CD4-positive, alpha-beta T cell treated with Interleukin-17A for 1 hour (primary cell): ENCODE measurements at regions not wholly inside any gene's neighbourhood (a gene's known extent, or its start where the extent isn't known, plus 50 kb on each side); places are given as distances from the start of the nearest gene placed in this dataset.

Experiments used
- DNase-seq: peaks from one replicate; pipeline ENCODE4 v3.0.0-alpha.2; 2020

DNA sequence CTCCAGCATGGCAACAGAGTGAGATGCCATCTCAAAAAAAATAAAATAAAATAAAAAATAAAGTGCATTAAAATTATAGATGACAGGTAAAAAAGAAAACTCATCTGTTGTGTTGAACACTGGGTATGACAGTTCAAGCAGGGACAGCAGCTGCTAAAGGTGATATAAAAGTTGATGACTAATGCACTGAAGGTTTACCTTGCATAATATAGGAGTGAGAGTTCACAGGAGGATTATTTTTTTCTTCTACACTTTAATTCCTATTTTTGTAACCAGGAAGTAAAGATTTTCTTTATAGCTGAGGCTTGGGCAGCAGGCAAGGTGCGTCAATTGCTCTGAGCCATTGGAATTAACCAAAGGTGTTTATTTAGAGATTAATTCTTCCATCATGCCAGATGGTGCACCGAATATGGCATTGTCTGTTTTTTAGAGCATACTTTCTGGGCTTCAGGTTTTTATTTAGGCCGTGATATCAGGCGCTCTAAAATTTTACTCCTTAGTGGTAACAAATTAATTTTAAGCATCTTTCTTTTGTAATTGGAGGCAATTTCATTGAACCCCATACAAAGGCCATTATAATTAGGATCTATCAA, 337.0 kb upstream of the SLC10A2 start:
- DNase-seq: no peak

DNA sequence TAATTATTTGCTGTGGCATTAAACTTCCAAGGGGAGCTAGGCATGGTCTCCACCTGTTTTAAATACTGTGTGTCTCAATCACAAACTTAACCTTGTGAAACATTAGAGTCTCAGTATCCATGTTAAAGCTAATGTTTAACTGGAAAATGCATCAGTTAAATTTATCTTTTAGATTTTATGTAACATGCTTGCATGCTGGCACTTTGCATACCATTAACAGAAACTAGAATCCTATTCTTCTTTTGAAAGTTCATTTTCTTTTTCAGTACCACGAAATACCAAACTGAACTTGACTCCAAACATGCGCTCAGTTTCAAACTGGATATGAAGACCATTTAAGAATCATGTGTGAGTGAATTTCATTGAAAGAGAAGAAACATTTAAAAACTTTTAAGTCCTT, 328.9 kb upstream of the SLC10A2 start:
- DNase-seq: no peak

DNA sequence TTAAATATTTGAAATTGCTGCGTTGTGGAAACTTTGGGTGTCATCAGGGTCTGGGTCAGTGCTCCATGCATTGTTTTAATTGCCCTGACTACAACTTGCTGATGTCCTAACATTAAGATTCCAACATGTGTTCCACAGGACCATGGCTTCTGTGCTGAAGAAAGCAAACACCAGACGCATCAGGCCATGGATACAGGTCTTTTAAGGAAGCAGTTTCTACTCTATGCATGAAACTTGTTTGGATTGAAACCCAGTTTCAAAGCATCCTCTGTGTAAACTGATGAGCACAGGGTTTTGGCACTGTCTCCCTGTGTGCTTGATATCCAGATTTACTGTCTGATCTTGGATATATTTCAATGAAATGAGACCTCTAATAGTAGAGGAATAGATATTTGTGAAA, 328.4 kb upstream of the SLC10A2 start:
- no peak for DNase-seq

DNA sequence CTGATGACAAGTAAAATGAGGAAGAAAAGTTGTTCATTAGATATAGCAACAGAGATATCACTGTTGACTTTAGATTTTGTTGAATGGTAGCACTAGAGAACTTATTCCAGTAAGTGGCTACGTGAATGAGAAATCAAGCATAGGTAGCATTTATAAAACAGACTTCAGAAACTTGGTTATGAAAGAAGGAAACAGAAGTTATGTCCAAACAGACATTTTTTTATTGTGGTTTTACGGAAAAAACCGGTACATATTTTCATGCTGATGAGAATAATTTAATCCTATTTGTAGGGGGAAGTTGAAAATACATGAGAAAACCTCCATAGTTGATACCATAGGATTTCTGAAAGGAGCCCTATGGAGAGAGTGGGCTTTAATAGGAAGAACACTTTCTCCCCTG, 325.7 kb upstream of the SLC10A2 start:
- no peak for DNase-seq

DNA sequence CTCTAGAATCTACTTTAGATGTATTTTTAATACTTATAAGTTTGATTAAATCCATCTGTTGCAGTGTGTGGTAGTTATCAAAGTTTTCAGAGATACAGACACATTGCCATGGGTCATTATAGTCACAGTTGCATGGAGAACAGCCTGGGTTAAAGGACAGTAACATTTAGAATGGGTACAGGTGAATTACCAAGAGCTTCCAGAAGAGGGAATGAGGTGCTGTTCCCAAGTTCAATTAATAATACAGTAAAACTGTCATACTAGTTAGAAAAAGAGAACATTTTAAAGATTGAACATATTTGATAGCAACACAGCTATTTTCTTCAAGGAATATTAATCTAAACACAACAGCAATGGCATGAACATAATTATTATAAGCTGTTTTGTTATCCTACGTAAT, 322.6 kb upstream of the SLC10A2 start:
- no peak for DNase-seq

DNA sequence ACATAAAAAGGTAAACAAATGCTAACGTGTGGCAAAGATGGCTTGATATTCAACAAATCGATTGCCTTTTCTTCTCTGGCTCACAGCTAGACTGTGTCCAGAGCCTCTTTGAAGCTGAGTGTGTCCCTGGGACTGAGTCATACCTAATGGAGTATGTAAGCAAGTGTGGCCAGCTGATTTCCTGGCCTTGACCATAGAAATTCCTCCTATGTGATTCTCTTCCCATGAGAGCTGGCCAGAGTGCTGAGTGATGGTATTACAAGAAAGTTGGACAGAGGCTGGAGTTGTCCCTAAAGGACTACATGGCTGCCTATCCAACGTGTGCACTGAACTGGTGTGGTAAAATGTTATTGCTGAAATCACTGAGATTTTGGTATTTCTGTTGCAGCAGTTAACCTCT, 320.1 kb upstream of the SLC10A2 start:
- no peak for DNase-seq

DNA sequence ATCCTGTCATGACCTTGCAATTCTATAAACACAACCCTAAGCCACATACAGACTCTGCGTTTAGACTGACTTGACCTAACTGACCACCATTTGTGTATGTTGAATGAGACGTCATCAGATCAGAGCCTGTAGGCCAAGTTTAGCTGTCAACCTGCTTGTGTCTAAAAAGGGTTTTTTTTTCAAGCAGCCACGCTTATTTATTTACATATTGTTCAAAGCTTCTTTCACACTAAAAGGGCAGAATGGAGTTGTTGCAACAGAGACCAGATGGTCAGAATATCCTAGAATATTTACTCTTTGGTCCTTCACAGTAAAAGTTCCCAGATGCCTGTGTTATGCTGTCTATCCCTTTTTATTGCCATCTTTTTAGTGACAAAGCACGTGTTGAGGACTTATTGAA, 307.7 kb upstream of the SLC10A2 start:
- no peak for DNase-seq

DNA sequence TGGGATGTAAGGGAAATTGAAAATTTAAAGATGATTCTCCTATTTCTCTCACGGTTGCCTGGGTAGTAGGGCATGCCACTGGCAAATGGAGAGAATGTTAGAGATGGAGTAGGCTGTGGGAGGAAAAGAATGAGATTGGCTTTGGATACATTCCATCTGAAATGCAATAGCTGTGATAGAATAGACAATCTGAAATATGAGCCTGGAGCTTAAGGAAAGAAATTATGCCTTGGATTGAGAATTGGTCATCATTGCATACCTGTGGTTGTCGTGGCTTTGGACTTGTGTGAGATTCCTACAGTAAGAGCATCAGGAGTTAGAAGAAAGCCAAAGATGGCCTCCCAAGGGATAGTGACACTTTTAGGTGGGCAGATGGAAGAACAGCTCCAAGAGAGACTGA, 305.1 kb upstream of the SLC10A2 start:
- no peak for DNase-seq

DNA sequence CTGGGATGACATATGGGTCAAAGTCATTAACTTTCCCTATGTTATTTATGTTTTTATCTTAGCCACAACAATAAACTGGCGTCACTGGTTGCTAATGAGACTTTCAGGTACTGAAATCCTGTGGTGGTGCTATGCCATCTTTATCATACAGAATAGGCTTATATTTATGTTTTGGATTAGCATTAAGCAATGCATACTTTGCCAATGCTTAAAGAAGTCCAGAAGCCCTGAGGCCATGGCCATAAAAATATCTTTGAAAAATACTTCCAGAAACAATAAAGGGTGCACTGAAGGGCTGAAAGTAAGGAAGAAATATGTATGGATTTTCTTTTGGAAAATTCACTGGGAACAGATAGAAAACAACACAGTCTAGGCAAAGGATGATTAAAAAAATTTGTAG, 304.6 kb upstream of the SLC10A2 start:
- DNase-seq: no peak

DNA sequence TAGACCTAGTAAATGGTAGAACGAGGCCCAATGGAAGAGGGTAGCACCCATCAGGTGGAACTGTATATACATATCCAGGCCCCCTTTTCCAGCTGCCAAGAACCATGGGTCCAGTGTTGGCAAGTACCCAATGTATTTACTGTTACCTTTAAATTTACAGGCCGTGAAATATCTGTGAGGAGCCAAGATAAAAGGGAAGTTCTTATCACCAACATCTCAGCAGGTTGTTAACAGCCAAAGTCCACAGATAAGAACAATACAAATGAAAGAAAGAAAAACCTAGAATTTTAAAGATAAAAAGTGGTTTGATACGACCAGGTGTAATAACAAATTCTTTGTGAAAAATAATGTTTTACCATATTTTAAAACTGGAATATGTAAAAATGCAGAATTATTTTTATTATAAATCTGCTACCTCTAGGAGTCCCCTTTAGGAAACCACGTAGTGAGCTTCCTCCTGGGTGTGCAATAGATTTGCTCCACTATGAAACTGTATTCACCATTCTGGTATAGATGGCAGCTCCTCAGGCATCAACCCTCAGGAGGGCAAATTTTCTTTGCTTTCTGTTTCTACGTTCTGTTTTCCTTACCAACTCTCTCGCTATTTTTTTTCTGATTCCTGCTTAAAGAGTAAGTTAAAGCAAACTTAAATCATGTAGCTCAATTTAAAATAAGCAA, 292.2 kb upstream of the SLC10A2 start:
- no peak for DNase-seq

DNA sequence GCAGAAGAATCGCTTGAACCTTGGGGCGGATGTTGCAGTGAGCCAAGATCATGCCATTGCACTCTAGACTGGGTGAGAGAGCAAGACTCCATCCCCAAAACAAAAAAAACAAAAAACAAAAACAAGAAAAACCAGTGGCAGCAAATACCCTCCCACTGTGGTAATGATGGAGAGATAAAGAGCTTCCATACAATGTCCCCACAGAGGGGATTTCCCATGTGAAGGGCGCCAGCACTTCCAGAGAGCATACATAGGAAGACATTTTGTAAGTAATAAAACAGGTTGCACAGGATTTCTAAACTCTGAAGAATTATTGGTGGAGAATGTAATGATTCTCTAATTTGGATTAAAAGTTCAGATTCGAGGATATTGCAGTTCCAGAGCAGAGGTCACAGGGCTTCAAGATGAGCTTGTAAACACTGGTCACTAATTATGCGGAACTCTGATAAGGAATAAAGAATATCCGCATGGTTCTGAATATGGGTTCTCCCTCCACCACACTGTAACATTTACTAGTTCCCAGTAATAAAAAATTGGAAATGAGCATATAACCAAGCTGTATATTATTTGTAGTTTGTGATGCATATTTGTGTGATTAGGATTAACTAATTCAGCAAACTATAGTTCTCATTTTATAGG, 290.1 kb upstream of the SLC10A2 start:
- no peak for DNase-seq

DNA sequence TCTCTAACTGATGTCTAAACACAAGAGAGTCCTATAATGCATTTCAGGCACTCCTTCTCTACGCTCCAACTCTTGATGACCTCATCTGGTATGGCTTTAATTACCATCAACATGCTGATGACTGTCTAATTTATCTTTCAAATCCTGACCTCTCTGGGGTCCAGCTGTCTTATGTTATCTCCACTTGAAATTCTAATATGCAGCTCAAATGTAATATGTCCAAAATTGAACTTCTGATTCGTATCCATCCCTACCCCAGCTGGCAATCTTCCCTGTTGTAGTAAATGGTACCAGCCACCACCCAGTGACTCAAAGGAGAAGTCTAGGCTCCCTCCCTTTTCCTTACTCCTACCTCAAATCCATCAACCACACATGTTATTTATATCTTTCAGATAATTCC, 288.0 kb upstream of the SLC10A2 start:
- DNase-seq: no peak

DNA sequence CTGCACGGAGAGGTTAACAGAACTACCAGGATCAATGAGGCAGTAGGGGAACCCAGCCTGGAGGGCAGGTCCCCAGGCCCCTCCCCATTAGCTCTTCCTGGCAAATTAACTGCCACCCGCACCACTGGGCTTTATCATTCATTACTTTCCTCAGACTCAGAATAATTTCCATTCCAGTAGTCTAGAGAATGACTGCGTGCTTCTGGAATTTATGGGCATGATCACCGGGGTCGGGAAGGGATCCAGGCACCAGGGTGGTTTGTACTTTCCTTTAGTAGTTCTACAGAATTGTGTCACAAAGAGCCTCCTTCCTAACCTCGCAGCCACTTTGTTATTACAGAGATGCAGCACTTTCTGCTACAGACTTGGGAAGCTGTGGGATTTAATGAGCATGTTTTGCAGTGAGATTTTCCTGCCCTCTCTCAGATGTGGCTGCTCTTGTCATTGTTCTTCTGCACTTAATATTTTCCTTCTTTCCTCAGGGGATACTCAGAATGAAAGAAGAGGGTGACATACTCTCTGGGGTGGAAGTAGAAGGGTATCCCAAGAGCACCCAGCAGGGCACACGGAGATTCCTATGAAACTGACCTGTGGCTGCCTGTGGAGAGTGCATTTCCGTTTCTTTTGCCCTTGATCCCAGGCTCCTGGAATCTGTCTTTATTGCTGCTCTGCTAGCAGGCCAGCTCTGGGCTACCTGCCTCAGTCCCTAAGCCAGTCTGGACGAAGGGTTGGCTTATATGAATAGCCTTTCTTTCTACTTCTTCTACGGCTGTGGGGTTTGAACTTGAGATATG, 285.0 kb upstream of the SLC10A2 start:
- no peak for DNase-seq

DNA sequence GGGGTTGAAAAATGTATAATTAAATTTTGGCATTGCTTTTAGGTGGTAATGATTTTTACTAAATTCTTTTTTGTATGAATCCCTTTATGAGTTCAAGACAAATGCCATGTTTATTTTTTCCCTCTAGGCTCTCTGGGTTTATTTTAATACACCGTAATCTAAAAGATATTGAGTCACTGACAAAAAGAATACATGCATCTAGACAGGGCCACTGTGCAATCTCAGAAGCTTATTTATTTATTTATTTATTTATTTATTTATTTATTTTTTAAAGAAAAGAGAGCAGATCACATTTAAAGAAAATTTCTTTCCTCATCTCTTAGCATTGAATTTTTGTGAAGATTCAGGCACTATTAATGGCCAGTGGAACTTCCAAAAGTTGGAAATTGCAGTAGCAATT, 283.9 kb upstream of the SLC10A2 start:
- no peak for DNase-seq

DNA sequence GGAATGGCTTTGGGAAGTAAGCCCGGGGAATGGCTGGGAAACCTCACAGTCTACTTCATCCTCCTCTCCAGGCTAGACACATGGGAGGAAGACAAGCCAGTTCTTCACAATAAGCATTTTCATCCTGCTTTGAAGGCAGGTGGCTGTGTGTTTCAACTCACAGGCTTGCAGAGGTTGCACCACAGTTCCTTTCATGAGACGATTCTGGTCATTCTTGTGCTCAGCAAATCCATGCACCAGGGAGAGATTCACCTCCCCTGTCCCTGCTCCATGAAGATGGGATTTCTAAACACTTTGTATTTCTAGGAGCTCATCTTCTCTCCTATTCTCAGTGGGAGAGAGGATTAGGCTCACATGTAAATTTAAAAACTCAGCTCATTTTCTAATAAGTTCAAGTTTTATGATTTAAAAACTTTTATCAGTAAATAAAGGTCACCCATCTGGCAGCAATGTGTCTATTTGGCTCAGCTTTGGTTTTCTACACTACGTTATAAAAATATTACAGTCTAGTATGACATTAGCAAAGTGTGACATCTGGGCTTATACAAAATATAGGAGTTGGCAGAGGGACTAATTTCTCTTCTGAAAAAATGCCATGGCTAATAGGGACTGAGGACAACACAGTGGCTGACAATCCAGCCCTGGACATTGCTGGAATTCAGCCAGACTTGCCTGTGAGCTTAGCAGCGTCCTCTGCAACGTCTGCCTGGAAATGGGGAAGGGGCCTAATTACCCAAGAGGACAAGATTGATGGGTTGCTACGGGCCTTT, 283.2 kb upstream of the SLC10A2 start:
- DNase-seq: no peak

DNA sequence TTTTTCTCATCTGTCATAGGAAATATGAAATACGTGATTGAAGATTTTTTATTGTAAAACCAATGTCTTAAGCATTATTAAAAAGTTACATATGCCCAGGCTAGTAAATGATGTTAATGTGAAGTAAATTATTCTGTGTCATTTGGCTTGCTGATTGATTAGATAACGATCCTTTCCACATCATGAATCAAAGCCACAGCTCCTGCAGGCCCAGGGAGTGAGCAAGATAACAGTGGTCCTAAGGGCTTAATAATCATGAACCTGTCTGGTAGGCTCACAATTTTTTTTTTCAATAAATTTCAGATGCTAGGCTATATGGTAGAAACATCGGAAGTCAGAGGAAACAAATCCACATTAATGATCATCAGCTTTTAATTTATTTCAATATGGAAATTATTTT, 269.0 kb upstream of the SLC10A2 start:
- DNase-seq: no peak

DNA sequence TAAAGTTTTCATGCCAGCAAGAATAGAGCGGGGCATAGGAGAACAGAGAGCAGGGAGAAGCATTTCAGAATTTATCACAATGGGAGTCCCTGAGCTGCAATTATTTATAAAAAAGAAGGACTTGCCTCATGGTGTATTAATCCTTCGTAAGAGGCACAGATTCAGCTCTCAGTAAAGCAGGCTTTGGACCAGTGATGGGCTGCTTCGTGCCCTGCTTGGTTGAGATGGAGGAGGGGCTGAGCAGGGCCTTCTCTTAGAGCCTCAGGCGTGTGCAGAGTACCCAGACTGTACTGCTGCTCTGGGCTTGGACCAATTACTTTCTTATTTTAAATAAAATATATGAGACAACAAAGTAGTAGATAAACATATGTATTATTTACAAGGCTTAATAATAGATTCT, 265.7 kb upstream of the SLC10A2 start:
- DNase-seq: no peak

DNA sequence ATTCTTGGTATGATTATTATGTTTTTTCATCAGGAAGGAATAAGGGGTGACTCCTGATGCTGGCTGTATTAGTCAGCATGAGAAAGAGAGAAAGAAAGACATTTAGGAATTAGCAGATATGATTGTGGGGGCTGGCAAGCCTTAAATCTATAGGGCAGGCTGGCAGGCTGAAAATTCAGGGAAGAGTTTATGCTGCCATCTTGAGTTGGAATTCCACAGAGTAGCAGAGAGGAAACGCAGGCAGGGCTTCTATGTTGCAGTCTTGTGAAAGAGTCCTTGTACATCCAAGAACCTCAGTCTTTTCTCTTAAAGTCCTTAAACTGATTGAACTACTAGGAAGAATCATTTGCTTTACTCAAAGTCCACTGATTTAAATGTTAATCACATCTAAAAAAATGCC, 262.7 kb upstream of the SLC10A2 start:
- no peak for DNase-seq

DNA sequence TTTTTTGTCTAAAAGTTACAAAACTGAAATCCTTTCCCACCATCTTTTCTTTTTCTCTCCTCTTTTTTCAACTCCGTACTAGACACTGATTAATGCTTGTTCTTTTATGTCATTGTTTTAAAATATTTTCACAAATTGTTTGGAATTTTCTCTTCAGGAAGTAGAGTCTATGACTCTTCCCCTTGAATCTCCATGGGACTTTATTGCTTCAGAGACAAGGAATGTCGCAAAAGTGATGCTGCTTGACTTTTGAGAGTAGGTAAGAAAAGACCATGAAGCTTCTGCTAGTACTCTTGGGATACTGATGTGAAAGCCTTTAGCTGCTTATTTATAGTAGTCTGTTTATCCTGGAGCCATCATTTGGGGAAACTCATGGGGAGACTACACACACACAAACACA, 260.1 kb upstream of the SLC10A2 start:
- DNase-seq: no peak

DNA sequence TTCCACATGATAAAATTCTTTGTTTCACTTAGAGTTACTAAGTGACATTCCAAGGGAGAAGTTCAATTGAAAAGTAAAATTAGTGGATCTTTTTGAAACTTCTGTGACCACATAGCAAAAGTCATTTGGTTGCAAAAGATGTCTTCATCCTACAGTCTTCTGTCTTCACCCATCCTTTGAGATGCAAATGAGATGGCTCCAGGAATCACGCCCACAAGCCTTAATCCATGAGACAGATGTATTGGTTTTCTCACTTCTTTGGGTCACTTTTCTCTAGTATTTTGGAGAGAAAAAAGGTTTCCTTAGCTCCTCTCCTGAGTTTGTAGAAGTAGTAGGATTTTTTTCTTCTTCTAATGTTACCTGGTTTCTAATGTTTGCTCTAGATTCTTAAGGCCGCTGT, 259.5 kb upstream of the SLC10A2 start:
- no peak for DNase-seq

DNA sequence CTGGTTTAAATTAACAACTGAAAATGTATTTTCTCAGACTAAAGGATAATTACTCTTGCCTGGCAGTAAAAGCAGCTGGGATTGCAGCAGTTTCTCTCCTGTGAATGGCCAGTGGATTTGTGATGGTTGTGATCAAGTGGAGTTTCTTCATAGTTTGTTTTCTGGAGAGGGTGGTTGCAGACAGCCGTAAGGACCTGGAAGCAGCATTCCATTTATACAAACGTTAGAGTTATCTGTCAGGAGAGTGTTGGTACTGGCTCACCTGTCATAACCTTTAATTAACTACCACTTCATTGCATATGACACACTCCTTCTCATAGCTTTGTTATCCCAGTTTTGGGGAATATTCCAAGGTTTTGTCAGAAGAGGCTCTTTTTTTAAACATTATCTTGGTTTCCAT, 258.4 kb upstream of the SLC10A2 start:
- DNase-seq: no peak

DNA sequence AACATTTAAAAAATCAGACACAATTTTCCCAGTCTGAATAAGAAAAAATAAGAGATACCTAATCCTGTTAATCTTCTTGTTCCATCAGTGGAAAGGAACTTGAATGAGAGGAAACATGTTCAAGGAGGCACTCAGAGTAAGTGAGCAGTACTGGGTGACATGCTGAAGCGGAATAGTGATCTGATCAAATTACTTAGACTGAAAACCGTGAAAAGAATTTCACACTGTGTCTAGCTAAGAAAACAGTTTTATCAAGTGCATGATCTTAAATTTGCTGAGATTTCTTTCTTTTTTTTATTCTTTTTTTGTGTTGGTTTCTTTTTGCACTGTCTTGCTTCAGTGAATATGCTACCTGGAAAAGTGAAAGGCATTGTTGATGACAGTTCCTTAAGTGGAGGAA, 249.5 kb upstream of the SLC10A2 start:
- DNase-seq: no peak

DNA sequence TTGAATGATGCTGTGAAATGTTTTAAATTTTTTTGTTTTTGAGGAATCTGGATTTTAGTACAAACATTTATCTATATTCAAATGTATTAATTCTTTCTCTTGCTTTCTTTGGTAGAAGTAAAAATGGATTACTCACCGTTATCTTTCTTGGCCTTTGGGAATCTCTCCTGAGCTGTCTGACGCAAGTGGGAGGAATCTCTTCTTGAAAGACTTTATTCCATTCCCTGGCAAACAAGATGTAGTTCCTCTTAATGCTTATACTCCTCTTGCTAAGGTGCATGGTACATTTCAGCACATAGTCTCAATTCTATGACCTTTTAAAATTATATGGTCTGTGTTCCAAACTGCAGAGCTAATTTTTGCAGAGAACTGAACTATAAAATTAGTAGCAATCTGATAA, 246.2 kb upstream of the SLC10A2 start:
- no peak for DNase-seq
